Astrocyte (in vitro differentiated cells and primary cell): ENCODE measurements at regions not wholly inside any gene's neighbourhood (a gene's known extent, or its start where the extent isn't known, plus 50 kb on each side); places are given as distances from the start of the nearest gene placed in this dataset.

Experiments
- DNase-seq: peaks from one replicate; pipeline ENCODE4 v3.0.0-alpha.2; 2010; ENCODE audit warnings: low read depth
- FAIRE-seq: peaks from 2 replicates; lab custom pipeline; 2011; peaks lifted over from hg19 to GRCh38; lab: Jason Lieb, UNC
- H2AFZ ChIP-seq: 2 replicates; pipeline ENCODE4 v1.6.0; 2012; ENCODE audit warnings: low read depth, low read length, inconsistent platforms
- H3K27ac ChIP-seq: 2 replicates; pipeline ENCODE4 v1.5.1; 2011; ENCODE audit warnings: low read depth, low read length, inconsistent platforms
- H3K27me3 ChIP-seq: 2 replicates; pipeline ENCODE4 v1.6.0; 2011; ENCODE audit warnings: low read length, inconsistent platforms; ENCODE audit not compliant: insufficient read depth
- H3K36me3 ChIP-seq: 2 replicates; pipeline ENCODE4 v1.5.1; 2011; ENCODE audit warnings: low read length, inconsistent platforms; ENCODE audit not compliant: insufficient read depth
- H3K4me1 ChIP-seq: 2 replicates; pipeline ENCODE4 v1.5.1; 2011; ENCODE audit warnings: low read length, inconsistent platforms; ENCODE audit not compliant: insufficient read depth
- H3K4me2 ChIP-seq: 2 replicates; pipeline ENCODE4 v1.6.0; 2012; ENCODE audit warnings: low read length, inconsistent platforms
- H3K4me3 ChIP-seq: 2 replicates; pipeline ENCODE4 v1.5.1; 2011; ENCODE audit warnings: low read depth, mild to moderate bottlenecking, low read length, inconsistent platforms; ENCODE audit not compliant: insufficient read depth
- H3K79me2 ChIP-seq: 2 replicates; pipeline ENCODE4 v1.6.0; 2012; ENCODE audit warnings: mild to moderate bottlenecking, low read length, inconsistent platforms; ENCODE audit not compliant: insufficient read depth
- H3K9ac ChIP-seq: 2 replicates; pipeline ENCODE4 v1.6.0; 2012; ENCODE audit warnings: mild to moderate bottlenecking, low read length, inconsistent platforms
- H3K9me3 ChIP-seq: 2 replicates; pipeline ENCODE4 v1.5.1; 2012; ENCODE audit warnings: low read depth, mild to moderate bottlenecking, low read length, inconsistent platforms; ENCODE audit not compliant: insufficient read depth
- H4K20me1 ChIP-seq: 2 replicates; pipeline ENCODE4 v1.6.0; 2012; ENCODE audit warnings: low read length, inconsistent platforms; ENCODE audit not compliant: insufficient read depth
- H3K27ac Mint-ChIP-seq: one replicate; pipeline ENCODE4 v1.8.0; 2021; ENCODE audit warnings: mild to moderate bottlenecking, mixed read lengths; ENCODE audit not compliant: unreplicated experiment
- H3K27me3 Mint-ChIP-seq: one replicate; pipeline ENCODE4 v1.8.0; 2021; ENCODE audit warnings: low read depth, mixed read lengths; ENCODE audit not compliant: unreplicated experiment
- H3K36me3 Mint-ChIP-seq: one replicate; pipeline ENCODE4 v1.8.0; 2021; ENCODE audit warnings: low read depth, mixed read lengths; ENCODE audit not compliant: unreplicated experiment
- H3K4me1 Mint-ChIP-seq: one replicate; pipeline ENCODE4 v1.8.0; 2021; ENCODE audit warnings: low read depth, mixed read lengths; ENCODE audit not compliant: unreplicated experiment
- H3K4me3 Mint-ChIP-seq: one replicate; pipeline ENCODE4 v1.8.0; 2021; ENCODE audit warnings: mild to moderate bottlenecking, moderate library complexity, mixed read lengths; ENCODE audit not compliant: unreplicated experiment
- H3K9me3 Mint-ChIP-seq: one replicate; pipeline ENCODE4 v1.8.0; 2021; ENCODE audit warnings: mild to moderate bottlenecking, mixed read lengths; ENCODE audit not compliant: unreplicated experiment
- CTCF ChIP-seq: IDR thresholded peaks from 2 replicates; pipeline ENCODE4 v1.5.1; 2011; ENCODE audit warnings: low read depth, mild to moderate bottlenecking, inconsistent platforms, low read length, moderate library complexity; ENCODE audit not compliant: insufficient read depth
- EZH2 ChIP-seq: IDR thresholded peaks from 2 replicates; pipeline ENCODE4 v1.6.1; 2012; ENCODE audit warnings: mild to moderate bottlenecking, low read length, inconsistent platforms; ENCODE audit not compliant: insufficient read depth

DNA sequence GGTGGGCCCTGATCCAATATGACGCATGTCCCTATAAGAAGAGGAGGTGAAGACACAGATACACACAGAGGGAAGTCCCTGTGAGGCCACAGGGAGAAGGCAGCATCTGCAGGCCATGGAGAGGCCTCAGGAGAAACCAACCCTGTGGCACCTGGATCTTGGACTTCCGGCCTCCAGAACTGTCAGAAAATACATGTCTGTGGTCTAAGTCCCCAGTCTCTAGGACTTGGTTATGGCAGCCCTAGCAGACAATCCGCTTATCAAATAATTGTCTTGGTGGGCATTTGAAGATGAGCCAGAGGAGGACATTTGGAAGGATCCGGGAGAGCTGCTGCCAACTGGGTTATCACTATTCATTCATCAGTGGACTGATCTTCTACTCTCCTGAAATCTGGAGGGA is 57.6 kb upstream of the FOXQ1 start:
- FAIRE-seq = no peak
- no peak for TF ChIP-seq CTCF
- TF ChIP-seq EZH2 = no peak
- H3K27me3 Mint-ChIP-seq = peaks cover 34% of the 10 kb centered on the region

DNA sequence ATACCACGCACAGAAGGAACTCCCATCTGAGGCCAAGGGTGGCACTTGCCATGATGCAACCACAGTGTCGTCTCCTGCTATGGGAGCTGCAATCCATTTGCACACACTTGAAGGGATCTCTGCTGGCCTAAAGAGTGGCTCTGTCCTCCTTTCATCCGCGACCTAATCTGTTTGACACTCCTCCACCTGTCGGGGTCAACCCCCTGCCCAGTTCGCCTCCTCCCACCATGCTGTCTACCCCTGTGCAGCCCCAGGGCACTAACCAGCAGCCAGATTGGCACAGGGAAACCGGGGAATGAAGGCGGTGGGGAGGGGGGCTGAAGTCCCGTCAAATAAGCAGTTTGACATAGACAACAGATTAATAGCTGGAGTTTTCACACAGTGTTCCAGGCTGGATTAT is 58.1 kb upstream of the FOXQ1 start:
- TF ChIP-seq CTCF = no peak
- TF ChIP-seq EZH2 = no peak
- Histone ChIP-seq H3K4me1 (no peaks in the 10 kb centered on the region), H4K20me1 (no peaks in the 10 kb centered on the region), H3K79me2 (no peaks in the 10 kb centered on the region), H2AFZ (no peak overlapping the region), H3K9ac (no peak overlapping the region), H3K36me3 (no peaks in the 10 kb centered on the region), H3K4me3 (no peak overlapping the region), H3K27ac (no peak overlapping the region), H3K9me3 (no peaks in the 10 kb centered on the region), H3K27me3 (peaks cover 2% of the 10 kb centered on the region), H3K4me2 (no peak overlapping the region)
- H3K27me3 Mint-ChIP-seq = peaks cover 37% of the 10 kb centered on the region
- peaks cover 2% of the 10 kb centered on the region for H3K9me3 Mint-ChIP-seq
- DNase-seq (no peak), FAIRE-seq (no peak)
- H3K4me3 Mint-ChIP-seq = no peak overlapping the region
- no peak overlapping the region for H3K27ac Mint-ChIP-seq
- peaks cover 1% of the 10 kb centered on the region for H3K4me1 Mint-ChIP-seq
- H3K36me3 Mint-ChIP-seq = no peaks in the 10 kb centered on the region

More for the DNA sequence above, 57.6 kb upstream of the FOXQ1 start:
- H3K79me2 ChIP-seq = no peaks in the 10 kb centered on the region
- no peaks in the 10 kb centered on the region for H3K36me3 ChIP-seq
- no peak overlapping the region for H3K4me3 Mint-ChIP-seq
- peaks cover 2% of the 10 kb centered on the region for H3K27me3 ChIP-seq
- H3K9ac ChIP-seq = no peak overlapping the region
- no peaks in the 10 kb centered on the region for H3K9me3 ChIP-seq
- DNase-seq = no peak
- no peak overlapping the region for H3K4me2 ChIP-seq
- H2AFZ ChIP-seq = no peak overlapping the region
- H3K27ac Mint-ChIP-seq = no peak overlapping the region
- H3K4me3 ChIP-seq = no peak overlapping the region
- peaks cover 1% of the 10 kb centered on the region for H3K4me1 Mint-ChIP-seq
- H3K36me3 Mint-ChIP-seq = no peaks in the 10 kb centered on the region
- H3K4me1 ChIP-seq = no peaks in the 10 kb centered on the region
- no peak overlapping the region for H3K27ac ChIP-seq
- peaks cover under 1% of the 10 kb centered on the region for H3K9me3 Mint-ChIP-seq
- H4K20me1 ChIP-seq = no peaks in the 10 kb centered on the region

DNA sequence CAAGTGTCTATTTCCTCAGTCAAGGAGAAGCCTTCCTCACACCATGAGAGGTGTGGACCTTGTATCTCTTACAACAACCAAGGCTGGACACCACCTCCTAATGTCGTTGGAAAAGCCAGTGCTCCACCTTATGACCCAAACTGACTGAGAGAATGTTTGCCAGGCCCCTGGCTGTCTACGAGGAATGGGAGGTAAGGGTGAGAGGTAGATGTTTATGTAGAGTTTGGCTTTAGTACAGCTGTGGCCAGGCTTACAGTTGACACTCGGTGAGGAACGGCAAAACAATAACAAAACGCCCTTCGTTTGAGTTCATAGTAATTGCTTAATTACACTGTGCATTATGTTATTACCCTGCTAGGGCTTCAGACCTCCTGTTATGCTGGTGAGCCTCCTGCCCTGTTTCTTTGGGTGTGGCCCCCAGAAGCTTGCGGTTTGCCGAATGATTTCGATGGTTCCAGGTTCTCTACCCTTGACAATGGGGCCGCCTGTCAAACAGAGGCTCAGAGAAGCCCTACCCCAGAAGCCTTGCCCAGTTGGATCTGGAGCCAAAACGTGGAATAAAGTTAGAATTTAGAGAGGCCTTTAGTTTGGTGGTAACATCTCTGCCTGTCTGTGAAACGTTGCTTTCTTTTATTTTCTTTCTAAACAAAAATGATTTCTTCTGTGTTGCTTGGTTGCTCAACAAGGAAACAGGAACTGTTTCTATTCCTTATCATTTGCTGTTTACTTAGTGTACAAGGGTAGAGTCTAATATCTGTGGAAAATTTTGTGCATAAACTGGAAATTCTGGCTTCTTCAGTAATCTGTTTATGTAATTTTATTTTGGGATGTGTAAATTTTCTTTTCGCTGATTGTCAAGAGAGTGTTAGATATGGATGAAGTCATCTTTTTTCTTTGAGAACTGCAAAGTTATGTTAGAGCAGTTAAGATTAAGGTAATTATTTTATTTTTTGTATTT is 60.4 kb upstream of the FOXQ1 start:
- Histone ChIP-seq H2AFZ (no peak overlapping the region), H3K9me3 (no peaks in the 10 kb centered on the region), H3K9ac (no peak overlapping the region), H3K36me3 (no peaks in the 10 kb centered on the region), H3K4me2 (no peak overlapping the region), H3K4me1 (no peaks in the 10 kb centered on the region), H3K4me3 (no peak overlapping the region), H3K27ac (no peak overlapping the region), H3K27me3 (peaks cover 2% of the 10 kb centered on the region), H4K20me1 (no peaks in the 10 kb centered on the region), H3K79me2 (no peaks in the 10 kb centered on the region)
- no peak overlapping the region for H3K27ac Mint-ChIP-seq
- no peaks in the 10 kb centered on the region for H3K36me3 Mint-ChIP-seq
- peaks cover 2% of the 10 kb centered on the region for H3K9me3 Mint-ChIP-seq
- H3K27me3 Mint-ChIP-seq = peaks cover 37% of the 10 kb centered on the region
- FAIRE-seq (no peak), DNase-seq (no peak)
- no peak for TF ChIP-seq CTCF
- TF ChIP-seq EZH2 = no peak
- peaks cover 1% of the 10 kb centered on the region for H3K4me1 Mint-ChIP-seq
- no peak overlapping the region for H3K4me3 Mint-ChIP-seq
